Peyer's patch (tissue), 4 donors: ENCODE measurements at regions not wholly inside any gene's neighbourhood (a gene's known extent, or its start where the extent isn't known, plus 50 kb on each side); places are given as distances from the start of the nearest gene placed in this dataset.

Experiments
- POLR2A ChIP-seq, 2 donors: fragments of 450-650 bp; IDR thresholded peaks; one replicate each; pipeline ENCODE4 v1.5.1; 2017; ENCODE audit warnings: antibody characterized with exemption in 2 of 2, mild to moderate bottlenecking in 2 of 2, moderate library complexity in 2 of 2
- TF ChIP-seq, protein P1 (sequence below), 6 experiments: fragments of 450-650 bp in 4 of 6; fragments of 200-600 bp in 2 of 6; sonication (generic) in 1 of 6; IDR thresholded peaks; one replicate each; pipeline ENCODE4 v1.5.1; 2017 to 2019; ENCODE audit warnings: antibody characterized with exemption in 6 of 6, mild to moderate bottlenecking in 3 of 6, moderate library complexity in 1 of 6

DNA sequence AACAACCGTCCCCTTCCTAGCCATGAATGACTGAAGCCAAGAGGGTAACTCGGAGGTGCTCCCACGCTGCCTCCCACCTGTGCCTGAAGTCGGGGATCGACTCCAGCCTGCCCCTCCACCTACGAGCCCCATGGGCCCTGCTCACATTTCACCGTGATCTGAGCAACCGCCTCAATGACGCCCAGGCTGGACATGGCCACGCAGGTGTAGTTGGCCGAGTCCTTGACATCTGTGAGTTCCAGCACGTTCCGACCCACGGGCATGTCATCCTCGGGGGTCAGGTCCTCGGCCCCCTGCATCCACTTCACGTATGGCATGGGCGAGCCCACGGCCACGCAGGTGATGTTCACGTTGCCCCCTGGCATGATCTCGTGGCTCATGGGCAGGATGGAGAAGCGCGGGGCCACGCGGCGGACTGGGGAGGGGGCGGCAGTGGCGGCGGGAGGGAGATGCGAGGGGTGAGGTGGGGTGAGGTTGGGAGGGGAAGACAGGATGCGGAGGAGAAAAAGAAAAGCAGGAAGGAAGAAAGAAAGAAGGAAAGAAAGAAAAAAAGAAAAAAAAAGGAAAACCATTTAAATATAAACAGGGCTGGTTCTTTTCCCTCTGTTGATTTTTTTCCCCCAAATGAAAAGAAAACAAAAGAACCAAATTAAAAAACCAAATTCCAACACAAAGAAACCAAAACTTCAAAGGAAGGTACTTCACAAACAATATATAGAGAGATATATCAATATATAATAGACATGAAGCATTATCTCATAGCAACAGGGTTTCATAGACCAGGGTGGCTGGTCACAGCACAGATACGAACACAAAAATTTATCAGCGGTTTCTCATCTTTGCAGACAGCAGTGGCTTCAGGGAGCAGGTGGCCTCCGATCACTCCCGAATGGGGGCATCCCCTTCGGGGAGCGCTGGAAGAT lies 94.7 kb downstream of the PTPRS start:
- TF ChIP-seq, protein P1, sequence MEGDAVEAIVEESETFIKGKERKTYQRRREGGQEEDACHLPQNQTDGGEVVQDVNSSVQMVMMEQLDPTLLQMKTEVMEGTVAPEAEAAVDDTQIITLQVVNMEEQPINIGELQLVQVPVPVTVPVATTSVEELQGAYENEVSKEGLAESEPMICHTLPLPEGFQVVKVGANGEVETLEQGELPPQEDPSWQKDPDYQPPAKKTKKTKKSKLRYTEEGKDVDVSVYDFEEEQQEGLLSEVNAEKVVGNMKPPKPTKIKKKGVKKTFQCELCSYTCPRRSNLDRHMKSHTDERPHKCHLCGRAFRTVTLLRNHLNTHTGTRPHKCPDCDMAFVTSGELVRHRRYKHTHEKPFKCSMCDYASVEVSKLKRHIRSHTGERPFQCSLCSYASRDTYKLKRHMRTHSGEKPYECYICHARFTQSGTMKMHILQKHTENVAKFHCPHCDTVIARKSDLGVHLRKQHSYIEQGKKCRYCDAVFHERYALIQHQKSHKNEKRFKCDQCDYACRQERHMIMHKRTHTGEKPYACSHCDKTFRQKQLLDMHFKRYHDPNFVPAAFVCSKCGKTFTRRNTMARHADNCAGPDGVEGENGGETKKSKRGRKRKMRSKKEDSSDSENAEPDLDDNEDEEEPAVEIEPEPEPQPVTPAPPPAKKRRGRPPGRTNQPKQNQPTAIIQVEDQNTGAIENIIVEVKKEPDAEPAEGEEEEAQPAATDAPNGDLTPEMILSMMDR (IDR thresholded peaks at IDR 0.05): no peak
- no peak for TF ChIP-seq POLR2A (IDR thresholded peaks at IDR 0.05)
